Gastroesophageal sphincter (tissue), 4 donors: ENCODE measurements at regions not wholly inside any gene's neighbourhood (a gene's known extent, or its start where the extent isn't known, plus 50 kb on each side); places are given as distances from the start of the nearest gene placed in this dataset.

Experiments used
- ATAC-seq: fragments of 150-250 bp; one replicate; pipeline ENCODE4 v1.9.1; 2016; ENCODE audit warnings: mild to moderate bottlenecking, moderate library complexity
- H3K27ac ChIP-seq, 4 donors: fragments of 200-600 bp; sonication (generic) in 3 of 4; 1 replicate in 3 of 4; 2 replicates in 1 of 4; pipeline ENCODE4 v1.5.1; 2016 to 2019
- H3K27me3 ChIP-seq: fragments of 200-600 bp; sonication (generic); one replicate; pipeline ENCODE4 v1.5.1; 2019
- H3K36me3 ChIP-seq, 2 donors: fragments of 200-600 bp; sonication (generic); one replicate each; pipeline ENCODE4 v1.5.1; 2019; ENCODE audit warnings: control low read depth in 1 of 2
- H3K4me1 ChIP-seq, 3 donors: fragments of 200-600 bp; sonication (generic); 1 replicate in 2 of 3; 2 replicates in 1 of 3; pipeline ENCODE4 v1.5.1; 2016 to 2019; ENCODE audit warnings: control low read depth in 2 of 3
- H3K4me3 ChIP-seq, 2 donors: fragments of 200-600 bp; sonication (generic); one replicate each; pipeline ENCODE4 v1.5.1; 2019; ENCODE audit warnings: mild to moderate bottlenecking in 1 of 2, moderate library complexity in 1 of 2
- H3K9me3 ChIP-seq, 3 donors: fragments of 200-600 bp; sonication (generic); one replicate each; pipeline ENCODE4 v1.5.1; 2017 to 2019; ENCODE audit warnings: control low read depth in 2 of 3
- EP300 ChIP-seq: sonication (generic); formaldehyde crosslinking; IDR thresholded peaks from one replicate; pipeline ENCODE4 v1.6.1; 2017; ENCODE audit warnings: antibody characterized with exemption, mild to moderate bottlenecking
- POLR2A ChIP-seq, 2 donors: fragments of 450-650 bp; IDR thresholded peaks; one replicate each; pipeline ENCODE4 v1.6.1; 2017; ENCODE audit warnings: antibody characterized with exemption in 2 of 2, mild to moderate bottlenecking in 2 of 2, moderate library complexity in 1 of 2
- POLR2AphosphoS5 ChIP-seq: sonication (generic); formaldehyde crosslinking; IDR thresholded peaks from one replicate; pipeline ENCODE4 v1.6.1; 2017; ENCODE audit warnings: antibody characterized with exemption
- WGBS, 2 donors: methylation state at CpG; one replicate each; pipeline ENCODE4 v1.1.5; 2018; ENCODE audit warnings: low coverage in 1 of 2; 5-methylcytosine and 5-hydroxymethylcytosine counted together
- TF ChIP-seq, protein P1 (sequence below), 4 experiments: fragments of 200-600 bp in 2 of 4; fragments of 450-650 bp in 2 of 4; sonication (generic) in 1 of 4; IDR thresholded peaks; one replicate each; pipeline ENCODE4 v1.5.1; 2017 to 2019; ENCODE audit warnings: antibody characterized with exemption in 4 of 4, mild to moderate bottlenecking in 2 of 4, moderate library complexity in 2 of 4

DNA sequence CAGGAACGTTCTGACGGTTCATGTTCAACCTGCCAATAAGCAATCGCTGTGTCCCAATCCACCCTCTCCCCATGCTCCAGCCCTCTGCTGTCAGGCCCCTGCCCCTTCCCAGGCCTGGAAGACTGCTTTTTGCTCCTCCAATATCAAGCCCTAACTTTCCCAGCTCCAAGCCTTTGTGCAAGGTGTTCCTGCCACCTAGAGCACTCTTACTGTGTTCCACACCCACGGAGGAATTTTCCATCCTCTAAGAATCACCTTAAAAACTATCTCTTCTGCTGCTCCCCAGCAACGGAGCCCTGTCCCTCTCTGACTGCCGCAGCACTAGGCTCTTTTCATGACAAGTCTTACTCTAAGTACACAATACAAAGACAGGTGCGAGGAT, 657.9 kb downstream of the AJAP1 start:
- Histone ChIP-seq H3K27ac (no peak overlapping the region), H3K9me3 (no peaks in the 10 kb centered on the region), H3K4me1 (no peaks in the 10 kb centered on the region), H3K27me3 (peaks cover 58% of the 10 kb centered on the region), H3K4me3 (no peak overlapping the region), H3K36me3 (no peaks in the 10 kb centered on the region)
- no peak for TF ChIP-seq EP300
- TF ChIP-seq, protein P1, sequence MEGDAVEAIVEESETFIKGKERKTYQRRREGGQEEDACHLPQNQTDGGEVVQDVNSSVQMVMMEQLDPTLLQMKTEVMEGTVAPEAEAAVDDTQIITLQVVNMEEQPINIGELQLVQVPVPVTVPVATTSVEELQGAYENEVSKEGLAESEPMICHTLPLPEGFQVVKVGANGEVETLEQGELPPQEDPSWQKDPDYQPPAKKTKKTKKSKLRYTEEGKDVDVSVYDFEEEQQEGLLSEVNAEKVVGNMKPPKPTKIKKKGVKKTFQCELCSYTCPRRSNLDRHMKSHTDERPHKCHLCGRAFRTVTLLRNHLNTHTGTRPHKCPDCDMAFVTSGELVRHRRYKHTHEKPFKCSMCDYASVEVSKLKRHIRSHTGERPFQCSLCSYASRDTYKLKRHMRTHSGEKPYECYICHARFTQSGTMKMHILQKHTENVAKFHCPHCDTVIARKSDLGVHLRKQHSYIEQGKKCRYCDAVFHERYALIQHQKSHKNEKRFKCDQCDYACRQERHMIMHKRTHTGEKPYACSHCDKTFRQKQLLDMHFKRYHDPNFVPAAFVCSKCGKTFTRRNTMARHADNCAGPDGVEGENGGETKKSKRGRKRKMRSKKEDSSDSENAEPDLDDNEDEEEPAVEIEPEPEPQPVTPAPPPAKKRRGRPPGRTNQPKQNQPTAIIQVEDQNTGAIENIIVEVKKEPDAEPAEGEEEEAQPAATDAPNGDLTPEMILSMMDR (IDR thresholded peaks at IDR 0.05) = no peak
- TF ChIP-seq POLR2A (IDR thresholded peaks at IDR 0.05) = no peak
- no peak for TF ChIP-seq POLR2AphosphoS5
- no peak for ATAC-seq
- WGBS, 2 donors = 76% methylated on average over 3 of the region's 7 CpGs; no CpG with 5 or more reads in 1 of the 2 donors

DNA sequence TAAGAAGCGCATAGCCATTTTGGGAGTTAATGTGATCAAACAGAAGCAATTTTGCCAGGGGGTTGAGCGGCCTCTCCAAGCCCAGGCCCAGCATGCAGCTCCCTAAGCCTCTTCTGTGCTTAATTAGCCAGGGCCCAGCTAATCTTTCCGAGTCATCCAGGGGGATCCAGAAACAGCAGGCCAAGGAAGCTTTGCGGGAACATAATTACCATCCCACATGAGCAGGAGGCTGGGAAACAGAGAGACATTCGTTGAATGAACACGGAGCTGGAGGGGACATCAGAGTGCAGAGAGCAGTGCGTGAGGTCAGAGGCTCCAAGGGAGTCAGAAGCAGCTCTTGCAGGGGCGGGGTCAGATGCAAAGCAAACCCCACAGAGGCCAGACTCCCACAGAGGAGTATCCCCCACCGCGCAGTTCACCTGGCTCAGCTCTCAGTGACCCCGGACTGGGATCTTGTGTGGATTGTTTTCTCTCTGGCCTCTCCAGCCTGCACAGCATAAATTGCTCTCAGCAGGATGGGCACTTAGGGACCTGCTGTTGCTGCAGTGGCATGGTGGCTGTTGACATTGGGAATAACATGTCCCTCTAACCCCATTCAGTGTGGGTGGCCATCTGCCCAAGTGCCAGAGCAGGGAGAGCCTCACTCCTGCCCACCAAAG, 657.4 kb downstream of the AJAP1 start:
- no peaks in the 10 kb centered on the region for H3K9me3 ChIP-seq
- H3K4me1 ChIP-seq = no peaks in the 10 kb centered on the region
- TF ChIP-seq, protein P1 (IDR thresholded peaks at IDR 0.05) = no peak
- no peaks in the 10 kb centered on the region for H3K36me3 ChIP-seq
- H3K4me3 ChIP-seq = no peak overlapping the region
- no peak for ATAC-seq
- no peak overlapping the region for H3K27ac ChIP-seq
- WGBS, 2 donors = 43 to 53% methylated on average over 5 to 7 of the region's 11 CpGs
- H3K27me3 ChIP-seq = peaks cover 58% of the 10 kb centered on the region

DNA sequence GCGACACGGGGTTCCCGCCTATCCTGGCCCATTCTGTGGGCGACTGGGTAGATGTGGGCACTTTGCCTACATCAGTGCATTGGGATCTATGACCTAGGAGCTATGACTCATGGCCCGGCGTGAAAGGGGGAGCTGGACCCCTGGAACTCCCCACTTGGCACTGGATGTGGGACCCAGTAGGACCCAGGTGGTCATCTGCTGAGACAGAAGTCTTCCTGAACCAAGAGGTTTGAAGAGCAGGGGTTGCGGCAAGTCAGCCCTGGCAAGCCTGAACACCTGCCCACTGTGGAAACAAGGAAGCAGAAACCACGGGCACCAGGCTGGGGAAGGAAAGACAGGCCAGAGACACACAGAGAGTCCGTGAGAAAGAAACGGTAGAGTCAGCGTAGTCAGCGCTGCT, 656.7 kb downstream of the AJAP1 start:
- no peak for ATAC-seq
- WGBS, 2 donors = 70 to 76% methylated on average over 5 to 8 of the region's 12 CpGs

DNA sequence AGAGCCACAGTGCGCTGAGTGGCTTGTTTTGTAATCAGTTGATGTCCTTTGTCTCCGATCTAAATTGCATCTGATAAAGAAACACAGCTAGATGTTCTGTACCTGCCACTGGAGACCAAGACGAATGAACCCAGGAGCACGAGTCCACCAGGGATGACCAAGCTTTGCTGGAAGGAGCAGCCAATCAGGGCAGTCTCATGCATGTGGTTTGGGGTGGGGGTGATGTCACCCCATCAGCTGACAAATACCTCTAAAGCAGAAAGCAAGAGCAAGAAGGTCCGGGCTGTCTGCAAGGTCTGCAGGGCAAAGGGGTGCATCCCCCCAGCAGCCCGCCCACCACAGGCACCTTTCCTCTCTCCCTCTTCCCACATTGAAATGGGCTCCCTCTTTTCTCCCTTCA, 653.8 kb downstream of the AJAP1 start:
- no peak for ATAC-seq
- Histone ChIP-seq H3K4me3 (no peak overlapping the region), H3K36me3 (no peaks in the 10 kb centered on the region), H3K4me1 (no peaks in the 10 kb centered on the region), H3K27me3 (peaks cover 46% of the 10 kb centered on the region), H3K27ac (no peak overlapping the region), H3K9me3 (no peaks in the 10 kb centered on the region)
- WGBS, 2 donors = 49 to 60% methylated on average over 3 to 4 of the region's 6 CpGs
- TF ChIP-seq, protein P1 (IDR thresholded peaks at IDR 0.05) = no peak
- TF ChIP-seq POLR2A (IDR thresholded peaks at IDR 0.05) = no peak
- TF ChIP-seq EP300 = no peak
- no peak for TF ChIP-seq POLR2AphosphoS5

More for the DNA sequence above, 656.7 kb downstream of the AJAP1 start:
- TF ChIP-seq EP300 = no peak
- TF ChIP-seq POLR2A (IDR thresholded peaks at IDR 0.05) = no peak
- TF ChIP-seq, protein P1 (IDR thresholded peaks at IDR 0.05) = no peak
- no peak for TF ChIP-seq POLR2AphosphoS5
- H3K36me3 ChIP-seq = no peaks in the 10 kb centered on the region
- no peaks in the 10 kb centered on the region for H3K9me3 ChIP-seq
- peaks cover 52% of the 10 kb centered on the region for H3K27me3 ChIP-seq
- H3K27ac ChIP-seq = no peak overlapping the region
- H3K4me1 ChIP-seq = no peaks in the 10 kb centered on the region
- H3K4me3 ChIP-seq = no peak overlapping the region

DNA sequence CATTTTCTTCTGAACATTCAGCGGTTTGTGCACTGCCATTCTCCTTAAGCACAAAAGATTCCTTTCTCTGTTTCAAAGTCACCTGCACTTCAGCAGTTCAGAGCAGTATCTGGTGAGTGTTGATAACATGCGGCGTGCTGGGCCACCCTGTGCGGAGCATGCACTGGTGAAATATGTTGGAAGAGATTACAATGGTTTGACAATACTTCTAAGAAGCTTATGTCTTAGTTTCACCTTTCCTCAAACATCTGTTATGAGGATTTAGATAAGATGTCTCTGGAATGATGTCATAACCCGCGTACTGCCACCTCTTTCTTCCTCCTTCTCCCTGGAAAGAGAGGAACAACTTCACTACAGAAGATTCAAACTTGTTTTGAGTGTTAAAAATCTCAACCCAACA, 650.3 kb downstream of the AJAP1 start:
- no peaks in the 10 kb centered on the region for H3K9me3 ChIP-seq
- no peak for ATAC-seq
- no peak for TF ChIP-seq POLR2AphosphoS5
- TF ChIP-seq, protein P1 (IDR thresholded peaks at IDR 0.05) = no peak
- H3K27ac ChIP-seq = no peak overlapping the region
- H3K36me3 ChIP-seq = no peaks in the 10 kb centered on the region
- 53 to 80% methylated on average over 6 of the region's 6 CpGs for WGBS, 2 donors
- H3K27me3 ChIP-seq = peaks cover 52% of the 10 kb centered on the region
- no peak overlapping the region for H3K4me3 ChIP-seq
- H3K4me1 ChIP-seq = no peaks in the 10 kb centered on the region
